VCaP (cell line): ENCODE measurements at regions not wholly inside any gene's neighbourhood (a gene's known extent, or its start where the extent isn't known, plus 50 kb on each side); places are given as distances from the start of the nearest gene placed in this dataset.
"Not testable (repeated sequence)": the region's sequence is repeated elsewhere in the genome, so short reads cannot be mapped to it uniquely, and the experiment has no call there.

Experiments
- H3K27ac ChIP-seq: fragments of 450-650 bp; 2 replicates; pipeline ENCODE4 v1.5.1; 2017
- CTCF ChIP-seq: fragments of 450-650 bp; conservative IDR thresholded peaks from 2 replicates; pipeline ENCODE4 v1.5.1; 2017; ENCODE audit warnings: mild to moderate bottlenecking, moderate library complexity

GRCh38 chr4:26053761-26054160 lies 139.7 kb downstream of the SMIM20 start:
- no peak for TF ChIP-seq CTCF
- no peak overlapping the region for H3K27ac ChIP-seq

- H3K27ac ChIP-seq = no peak overlapping the region
- TF ChIP-seq CTCF = no peak
These were observed 141.8 kb downstream of the SMIM20 start for GRCh38 chr4:26055855-26056254.

GRCh38 chr4:26056406-26056805 lies 142.4 kb downstream of the SMIM20 start:
- no peak for TF ChIP-seq CTCF
- H3K27ac ChIP-seq = no peak overlapping the region

- H3K27ac ChIP-seq = not testable (repeated sequence)
These were observed 143.8 kb downstream of the SMIM20 start for GRCh38 chr4:26057839-26058238.

GRCh38 chr4:26058537-26058936 lies 144.5 kb downstream of the SMIM20 start:
- TF ChIP-seq CTCF = no peak

GRCh38 chr4:26059391-26060154 lies 145.6 kb downstream of the SMIM20 start:
- no peak for TF ChIP-seq CTCF
- H3K27ac ChIP-seq = no peak overlapping the region

More at GRCh38 chr4:26058537-26058936, 144.5 kb downstream of the SMIM20 start:
- H3K27ac ChIP-seq = no peak overlapping the region

- no peak overlapping the region for H3K27ac ChIP-seq
These were observed 146.3 kb downstream of the SMIM20 start for GRCh38 chr4:26060286-26060685.

More at GRCh38 chr4:26060286-26060685, 146.3 kb downstream of the SMIM20 start:
- no peak for TF ChIP-seq CTCF
